HUES6 (cell line): ENCODE measurements at regions not wholly inside any gene's neighbourhood (a gene's known extent, or its start where the extent isn't known, plus 50 kb on each side); places are given as distances from the start of the nearest gene placed in this dataset.
"Not testable (repeated sequence)": the region's sequence is repeated elsewhere in the genome, so short reads cannot be mapped to it uniquely, and the experiment has no call there.

Experiments used
- H3K27ac ChIP-seq: 2 replicates; pipeline ENCODE4 v1.7.0; 2013; ENCODE audit warnings: low read depth, mild to moderate bottlenecking, low read length, inconsistent platforms
- H3K27me3 ChIP-seq: 2 replicates; pipeline ENCODE4 v1.6.1; 2013; ENCODE audit warnings: low read length; ENCODE audit not compliant: control insufficient read depth, insufficient read depth
- H3K36me3 ChIP-seq: 2 replicates; pipeline ENCODE4 v1.6.1; 2013; ENCODE audit warnings: low read length; ENCODE audit not compliant: control insufficient read depth, insufficient read depth
- H3K4me1 ChIP-seq: 2 replicates; pipeline ENCODE4 v1.6.1; 2013; ENCODE audit warnings: low read length; ENCODE audit not compliant: control insufficient read depth, insufficient read depth
- H3K4me3 ChIP-seq: 2 replicates; pipeline ENCODE4 v1.5.1; 2013; ENCODE audit warnings: low read depth, low read length
- H3K9ac ChIP-seq: one replicate; pipeline ENCODE4 v1.6.1; 2013; ENCODE audit warnings: mild to moderate bottlenecking, low read length
- H3K9me3 ChIP-seq: 2 replicates; pipeline ENCODE4 v1.6.1; 2013; ENCODE audit warnings: low read depth, low read length; ENCODE audit not compliant: control insufficient read depth, insufficient read depth

DNA sequence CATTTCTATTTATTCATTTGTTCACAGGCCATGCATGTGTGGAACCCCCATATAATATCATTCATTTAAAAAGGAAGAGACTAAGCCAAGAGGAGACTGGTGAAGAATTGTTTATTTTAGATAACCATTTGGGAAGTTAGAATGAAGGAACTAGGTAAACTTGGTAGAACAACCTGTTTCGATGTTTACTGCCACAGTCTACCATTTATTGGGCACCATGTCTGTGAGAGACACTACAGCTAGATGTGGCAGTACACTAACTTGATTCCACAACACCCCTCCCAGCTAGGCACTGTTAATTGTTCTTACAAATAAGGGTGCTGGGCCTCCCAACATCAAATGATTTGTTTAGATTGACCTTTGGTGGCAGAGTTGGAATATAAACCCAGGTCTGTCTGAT, 592.4 kb downstream of the EPM2A start:
- Histone ChIP-seq H3K4me3 (no peak overlapping the region), H3K36me3 (no peaks in the 10 kb centered on the region), H3K9ac (no peak overlapping the region), H3K9me3 (no peaks in the 10 kb centered on the region), H3K27me3 (no peaks in the 10 kb centered on the region), H3K4me1 (peaks cover 4% of the 10 kb centered on the region; the same call in 1 of the 2 replicates), H3K27ac (no peak overlapping the region)

DNA sequence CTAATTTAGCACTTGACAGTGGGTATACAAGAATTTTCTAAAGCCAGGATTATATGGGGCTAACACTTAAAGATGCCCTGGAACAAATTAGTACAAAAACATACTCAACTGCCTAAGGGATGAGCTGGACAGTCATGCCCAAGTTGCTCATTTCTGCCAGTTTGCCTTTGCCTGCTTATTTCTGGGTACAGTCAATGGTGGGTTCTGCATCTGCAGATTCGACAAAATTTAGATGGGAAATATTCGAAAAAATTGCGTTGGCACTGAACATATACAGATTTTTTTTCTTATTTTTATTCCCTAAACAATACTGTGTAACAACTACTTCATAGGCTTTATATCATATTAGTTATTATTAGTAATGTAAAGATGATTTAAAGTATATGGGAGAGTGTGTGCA, 591.9 kb downstream of the EPM2A start:
- no peaks in the 10 kb centered on the region for H3K36me3 ChIP-seq
- no peaks in the 10 kb centered on the region for H3K9me3 ChIP-seq
- H3K27ac ChIP-seq = no peak overlapping the region
- H3K4me3 ChIP-seq = no peak overlapping the region
- H3K9ac ChIP-seq = no peak overlapping the region
- H3K4me1 ChIP-seq = peaks cover 8% of the 10 kb centered on the region; the same call in 1 of the 2 replicates
- H3K27me3 ChIP-seq = no peaks in the 10 kb centered on the region

DNA sequence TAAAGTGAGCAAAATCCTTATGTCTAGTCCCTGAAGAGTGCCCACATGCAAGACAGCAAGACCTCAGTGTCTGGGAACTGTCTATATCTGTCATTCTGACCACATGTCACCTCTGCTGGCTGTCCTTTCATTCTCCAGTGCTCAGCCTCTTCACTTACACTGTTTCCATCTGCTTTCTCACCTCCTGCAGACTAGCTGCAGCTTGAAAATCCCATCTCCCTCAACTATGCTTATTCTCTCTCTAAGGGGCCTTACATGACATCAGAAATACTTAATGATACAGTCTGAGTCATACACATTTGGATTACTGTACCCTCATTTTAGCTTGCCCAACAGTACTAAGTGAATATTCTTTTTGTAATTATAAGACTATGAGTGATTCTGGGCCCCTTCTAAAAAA, 587.8 kb downstream of the EPM2A start:
- Histone ChIP-seq H3K4me3 (no peak overlapping the region), H3K9ac (no peak overlapping the region), H3K4me1 (0 out of 2 replicates have a peak, but pooled peaks cover 5% of the 10 kb centered on the region), H3K9me3 (no peaks in the 10 kb centered on the region), H3K27ac (no peak overlapping the region), H3K36me3 (no peaks in the 10 kb centered on the region), H3K27me3 (no peaks in the 10 kb centered on the region)

DNA sequence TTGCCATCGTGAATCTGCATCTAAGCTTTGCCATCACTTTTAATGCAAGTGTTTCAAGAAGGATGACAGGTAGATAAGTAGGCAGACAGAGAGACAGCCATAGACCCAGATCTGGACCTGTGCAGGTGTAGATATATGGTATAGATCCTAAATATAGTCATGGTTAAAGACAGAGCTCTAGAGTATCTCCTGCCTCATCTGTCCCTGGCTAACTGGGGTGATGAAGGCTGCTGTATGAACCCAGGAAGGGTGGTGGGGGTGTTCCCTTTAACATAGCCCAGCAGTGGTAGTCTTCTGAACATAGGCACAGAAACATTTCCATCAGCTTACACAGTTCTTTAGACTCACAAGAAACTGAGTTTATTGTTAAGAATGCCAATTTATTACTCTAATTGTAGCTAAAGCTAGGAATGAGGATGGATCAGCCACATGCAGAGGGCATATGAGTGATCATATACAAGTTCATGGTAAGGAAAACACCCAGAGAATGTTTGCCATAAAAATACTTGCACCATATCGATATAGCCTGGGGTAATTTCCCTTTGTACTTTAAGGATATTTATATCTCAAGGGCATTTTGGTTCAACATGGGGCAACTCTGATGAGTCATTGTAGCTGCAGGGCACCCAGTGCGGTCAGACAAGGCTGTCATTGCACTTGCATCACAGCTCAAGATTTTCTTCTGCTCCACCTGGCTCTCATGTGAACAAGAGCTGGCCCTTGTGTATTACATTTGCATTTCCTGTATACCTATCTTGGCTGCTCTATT, 587.2 kb downstream of the EPM2A start:
- 0 out of 2 replicates have a peak, but pooled peaks cover 5% of the 10 kb centered on the region for H3K4me1 ChIP-seq
- H3K27ac ChIP-seq = no peak overlapping the region
- no peaks in the 10 kb centered on the region for H3K27me3 ChIP-seq
- H3K36me3 ChIP-seq = no peaks in the 10 kb centered on the region
- H3K4me3 ChIP-seq = no peak overlapping the region
- H3K9me3 ChIP-seq = no peaks in the 10 kb centered on the region
- no peak overlapping the region for H3K9ac ChIP-seq

DNA sequence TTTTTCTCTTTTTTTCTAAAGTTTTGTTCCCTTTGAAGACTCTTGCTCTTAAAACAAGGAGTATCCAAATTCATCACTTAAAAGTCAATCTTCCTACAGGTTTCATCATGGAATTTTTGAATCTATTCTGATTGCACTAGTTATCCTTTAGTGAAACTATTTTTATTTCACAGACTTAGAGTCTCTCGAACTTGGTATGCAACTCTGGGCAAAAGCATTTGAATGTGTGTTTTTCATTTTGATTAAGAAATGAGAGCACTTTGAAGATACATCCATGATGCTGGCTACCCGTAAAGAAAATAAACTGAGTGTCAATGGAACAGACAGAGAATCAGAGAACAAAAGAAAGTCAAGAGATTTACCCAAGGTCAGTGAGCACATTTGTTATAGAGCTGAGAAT, 586.5 kb downstream of the EPM2A start:
- H3K36me3 ChIP-seq = no peaks in the 10 kb centered on the region
- 0 out of 2 replicates have a peak, but pooled peaks cover 5% of the 10 kb centered on the region for H3K4me1 ChIP-seq
- no peak overlapping the region for H3K4me3 ChIP-seq
- H3K9me3 ChIP-seq = no peaks in the 10 kb centered on the region
- H3K27me3 ChIP-seq = no peaks in the 10 kb centered on the region
- no peak overlapping the region for H3K9ac ChIP-seq
- H3K27ac ChIP-seq = no peak overlapping the region

DNA sequence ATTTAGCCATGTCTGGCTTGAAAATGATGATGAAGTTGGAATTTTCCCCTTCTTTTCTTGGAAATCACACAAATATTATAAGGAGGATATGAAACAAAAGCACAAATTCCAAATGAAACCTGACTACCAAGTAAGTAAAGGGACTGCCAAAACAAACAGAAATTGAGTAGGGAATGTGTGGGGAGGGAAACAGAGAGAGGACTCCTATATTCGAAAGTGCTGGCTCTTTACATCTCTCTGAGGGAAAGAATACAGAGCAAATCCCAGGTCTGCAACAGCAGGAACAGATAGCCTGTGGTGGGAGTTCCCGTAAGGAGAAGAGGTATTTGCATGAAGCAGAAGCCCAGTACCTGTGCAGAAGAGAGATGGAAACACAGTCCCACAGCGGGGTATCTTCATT, 583.7 kb downstream of the EPM2A start:
- no peak overlapping the region for H3K27ac ChIP-seq
- H3K9ac ChIP-seq = no peak overlapping the region
- 0 out of 2 replicates have a peak, but pooled peaks cover 5% of the 10 kb centered on the region for H3K4me1 ChIP-seq
- H3K9me3 ChIP-seq = no peaks in the 10 kb centered on the region
- H3K4me3 ChIP-seq = no peak overlapping the region
- H3K27me3 ChIP-seq = no peaks in the 10 kb centered on the region
- no peaks in the 10 kb centered on the region for H3K36me3 ChIP-seq

DNA sequence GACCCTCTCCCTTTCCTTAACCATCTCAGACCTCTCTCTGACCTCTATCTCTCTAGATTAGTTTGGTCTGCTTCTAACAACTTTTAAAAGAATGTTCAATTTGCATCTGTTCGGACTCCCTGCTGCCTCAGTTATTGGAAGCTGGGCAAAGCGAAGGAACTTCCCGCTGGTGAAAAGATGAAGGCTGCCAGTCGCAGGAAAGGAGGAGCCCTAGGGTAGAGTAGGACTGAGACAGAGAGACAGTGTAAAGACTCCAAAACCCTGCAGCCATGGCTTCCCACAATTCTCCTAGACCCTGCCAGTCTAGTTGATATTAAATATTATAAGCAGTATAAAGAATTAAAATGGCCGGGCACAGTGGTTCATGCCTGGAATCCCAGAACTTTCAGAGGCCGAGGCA, 581.8 kb downstream of the EPM2A start:
- no peak overlapping the region for H3K27ac ChIP-seq
- no peak overlapping the region for H3K4me3 ChIP-seq
- peaks cover 9% of the 10 kb centered on the region for H3K9me3 ChIP-seq
- no peaks in the 10 kb centered on the region for H3K4me1 ChIP-seq
- no peaks in the 10 kb centered on the region for H3K27me3 ChIP-seq
- no peak overlapping the region for H3K9ac ChIP-seq
- no peaks in the 10 kb centered on the region for H3K36me3 ChIP-seq

DNA sequence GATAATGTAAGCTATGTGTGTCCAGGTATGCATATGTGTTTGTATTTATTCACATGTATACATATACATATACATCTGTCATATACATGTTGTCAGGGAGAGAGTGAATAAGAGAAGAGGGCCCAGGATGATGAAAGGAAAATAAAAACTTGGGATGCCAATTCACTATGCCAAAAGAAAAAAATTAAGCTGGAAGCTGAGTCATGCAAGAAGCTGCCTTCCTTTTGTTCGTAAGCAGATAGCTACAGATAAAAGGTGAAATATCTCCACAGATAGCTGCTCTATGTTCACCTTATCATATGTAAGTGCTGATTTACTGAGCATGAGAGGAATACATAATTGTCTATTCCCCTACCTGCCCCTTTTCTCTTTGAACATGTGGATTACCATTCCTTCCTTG, 579.9 kb downstream of the EPM2A start:
- Histone ChIP-seq H3K36me3 (no peaks in the 10 kb centered on the region), H3K27ac (no peak overlapping the region), H3K9ac (no peak overlapping the region), H3K4me3 (no peak overlapping the region), H3K4me1 (no peaks in the 10 kb centered on the region), H3K27me3 (no peaks in the 10 kb centered on the region), H3K9me3 (peaks cover 25% of the 10 kb centered on the region)

DNA sequence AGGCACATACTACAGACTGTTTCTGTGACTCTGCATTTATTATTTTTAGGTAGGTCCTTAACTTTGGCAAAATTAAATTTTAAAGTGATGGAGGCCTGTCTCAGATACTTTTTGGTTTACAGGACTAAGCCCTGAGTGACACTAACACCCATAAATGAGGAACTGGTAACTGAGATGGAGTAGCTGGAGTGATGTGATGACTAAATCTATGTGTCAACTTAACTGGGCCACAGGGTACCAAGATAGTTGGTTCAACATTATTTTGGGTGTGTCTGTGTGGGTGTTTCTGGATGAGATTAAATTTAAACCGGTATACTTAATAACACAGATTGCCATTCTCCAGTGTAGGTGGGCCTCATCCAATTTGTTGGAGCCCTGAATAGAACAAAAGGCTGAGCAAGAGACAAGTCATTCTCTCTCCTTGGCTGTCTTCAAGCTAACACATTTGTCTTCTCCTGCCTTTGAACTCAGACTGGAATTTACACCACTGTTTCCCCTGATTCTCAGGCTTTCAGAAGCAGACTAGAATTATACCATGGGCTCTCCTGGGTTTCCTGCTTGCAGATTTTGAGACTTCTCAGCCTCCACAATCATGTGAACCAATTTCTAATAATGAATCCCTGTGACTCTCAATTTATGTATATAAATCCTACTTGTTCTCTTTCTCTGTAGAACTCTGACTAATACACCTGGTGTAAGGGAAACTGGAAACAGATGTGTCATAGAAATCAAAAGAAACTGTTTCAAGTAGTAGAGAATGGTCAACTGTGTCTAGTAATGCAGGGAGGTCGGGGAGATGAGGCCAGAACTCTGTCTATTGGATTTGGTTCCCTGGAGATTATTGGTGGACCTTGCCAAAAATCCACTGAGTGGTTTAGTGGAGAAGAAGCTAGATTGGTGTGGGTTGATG, 579.2 kb downstream of the EPM2A start:
- Histone ChIP-seq H3K9ac (no peak overlapping the region), H3K4me1 (no peaks in the 10 kb centered on the region), H3K9me3 (peaks cover 28% of the 10 kb centered on the region), H3K36me3 (no peaks in the 10 kb centered on the region), H3K27ac (no peak overlapping the region), H3K27me3 (no peaks in the 10 kb centered on the region), H3K4me3 (no peak overlapping the region)

DNA sequence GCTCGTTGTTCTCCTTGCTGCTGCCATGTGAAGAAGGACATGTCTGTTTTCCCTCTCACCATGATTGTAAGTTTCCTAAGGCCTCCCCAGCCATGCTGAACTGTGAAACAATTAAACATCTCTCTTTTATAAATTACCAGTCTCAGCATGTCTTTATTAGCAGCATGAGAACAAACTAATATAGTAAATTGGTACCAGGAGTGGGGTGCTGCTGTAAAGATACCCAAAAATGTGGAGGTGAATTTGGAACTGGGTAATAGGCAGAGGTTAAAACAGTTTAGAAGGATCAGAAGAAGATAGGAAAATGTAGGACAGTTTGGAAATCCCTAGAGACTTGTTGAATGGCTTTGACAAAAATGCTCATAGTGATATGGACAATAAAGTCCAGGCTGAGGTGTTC, 576.7 kb downstream of the EPM2A start:
- H3K27me3 ChIP-seq, H3K27ac ChIP-seq, H3K9ac ChIP-seq: not testable (repeated sequence)

DNA sequence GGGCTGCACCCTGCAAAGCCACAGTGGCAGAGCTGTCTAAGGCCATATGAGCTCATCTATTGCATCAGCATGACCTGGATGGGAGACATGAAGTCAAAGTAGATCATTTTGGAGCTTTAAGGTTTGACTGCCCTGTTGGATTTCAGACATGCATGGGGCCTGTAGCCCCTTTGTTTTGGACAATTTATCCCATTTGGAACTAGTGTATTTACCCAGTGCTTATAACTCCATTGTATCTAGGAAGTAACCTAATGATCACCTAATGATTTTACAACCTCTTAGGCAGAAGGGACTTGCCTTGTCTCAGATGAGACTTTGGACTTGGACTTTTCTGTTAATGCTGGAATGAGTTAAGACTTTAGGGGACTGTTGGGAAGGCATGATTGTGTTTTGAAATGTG, 575.4 kb downstream of the EPM2A start:
- H3K27ac ChIP-seq = no peak overlapping the region
- no peak overlapping the region for H3K9ac ChIP-seq
- no peaks in the 10 kb centered on the region for H3K4me1 ChIP-seq
- peaks cover 28% of the 10 kb centered on the region for H3K9me3 ChIP-seq
- no peak overlapping the region for H3K4me3 ChIP-seq
- H3K27me3 ChIP-seq = no peaks in the 10 kb centered on the region
- no peaks in the 10 kb centered on the region for H3K36me3 ChIP-seq

More for the DNA sequence above, 576.7 kb downstream of the EPM2A start:
- H3K4me1 ChIP-seq, H3K4me3 ChIP-seq, H3K36me3 ChIP-seq: not testable (repeated sequence)
- peaks cover 28% of the 10 kb centered on the region for H3K9me3 ChIP-seq
